ENCODE measurements at regions not wholly inside any gene's neighbourhood (a gene's known extent, or its start where the extent isn't known, plus 50 kb on each side); places are given as distances from the start of the nearest gene placed in this dataset.

DNA sequence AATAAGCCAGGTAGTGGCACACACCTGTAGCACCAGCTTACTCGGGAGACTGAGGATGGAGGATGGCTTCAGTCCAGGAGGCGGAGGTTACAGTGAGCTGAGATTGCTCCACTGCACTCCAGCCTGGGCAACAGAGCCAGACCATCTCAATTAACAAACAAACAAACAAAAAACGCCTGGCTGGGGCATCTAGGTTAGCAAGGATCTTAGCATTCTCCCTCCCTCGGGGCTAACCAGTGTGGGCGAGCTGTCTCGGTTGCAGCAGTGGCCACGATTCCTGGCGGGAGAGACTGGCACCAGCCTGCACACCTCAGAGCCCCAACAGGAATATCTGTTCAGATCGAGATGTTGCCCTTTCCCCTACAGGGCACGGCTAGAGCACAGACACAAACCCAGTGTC lies 91.3 kb upstream of the KCTD7 start:
- no peak for TF ChIP-seq CTCF (IDR thresholded peaks at IDR 0.05)
- no peak for TF ChIP-seq POLR2A (IDR thresholded peaks at IDR 0.05)
